ENCODE measurements at regions not wholly inside any gene's neighbourhood (a gene's known extent, or its start where the extent isn't known, plus 50 kb on each side); places are given as distances from the start of the nearest gene placed in this dataset.

DNA sequence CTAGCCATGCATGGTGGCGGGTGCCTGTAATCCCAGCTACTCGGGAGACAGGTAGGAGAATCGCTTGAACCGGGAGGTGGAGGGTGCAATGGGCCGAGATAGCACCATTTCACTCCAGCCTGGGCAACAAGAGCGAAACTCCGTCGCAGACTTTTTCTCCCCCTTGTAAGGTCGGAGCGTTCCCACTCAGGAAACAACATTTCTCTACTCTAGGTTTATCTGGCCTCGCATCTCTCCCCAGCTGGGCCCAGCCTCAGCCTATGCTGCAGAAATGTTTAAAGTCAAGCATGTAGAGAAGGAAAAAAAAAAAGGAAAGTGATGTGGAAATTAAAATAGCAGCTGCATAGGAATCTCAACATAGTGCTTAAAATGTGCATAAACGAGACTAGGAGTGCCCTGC is 172.3 kb downstream of the TRIM27 start:
- ATAC-seq (no peak), DNase-seq (no peak)
- Histone ChIP-seq H3K4me3 (no peak overlapping the region), H3K27ac (no peak overlapping the region), H3K4me1 (no peaks in the 10 kb centered on the region), H3K36me3 (no peaks in the 10 kb centered on the region), H3K27me3 (ENCODE audit: low read depth) (peaks cover 78% of the 10 kb centered on the region), H3K9me3 (peaks cover 17% of the 10 kb centered on the region)
- TF ChIP-seq, protein P1, sequence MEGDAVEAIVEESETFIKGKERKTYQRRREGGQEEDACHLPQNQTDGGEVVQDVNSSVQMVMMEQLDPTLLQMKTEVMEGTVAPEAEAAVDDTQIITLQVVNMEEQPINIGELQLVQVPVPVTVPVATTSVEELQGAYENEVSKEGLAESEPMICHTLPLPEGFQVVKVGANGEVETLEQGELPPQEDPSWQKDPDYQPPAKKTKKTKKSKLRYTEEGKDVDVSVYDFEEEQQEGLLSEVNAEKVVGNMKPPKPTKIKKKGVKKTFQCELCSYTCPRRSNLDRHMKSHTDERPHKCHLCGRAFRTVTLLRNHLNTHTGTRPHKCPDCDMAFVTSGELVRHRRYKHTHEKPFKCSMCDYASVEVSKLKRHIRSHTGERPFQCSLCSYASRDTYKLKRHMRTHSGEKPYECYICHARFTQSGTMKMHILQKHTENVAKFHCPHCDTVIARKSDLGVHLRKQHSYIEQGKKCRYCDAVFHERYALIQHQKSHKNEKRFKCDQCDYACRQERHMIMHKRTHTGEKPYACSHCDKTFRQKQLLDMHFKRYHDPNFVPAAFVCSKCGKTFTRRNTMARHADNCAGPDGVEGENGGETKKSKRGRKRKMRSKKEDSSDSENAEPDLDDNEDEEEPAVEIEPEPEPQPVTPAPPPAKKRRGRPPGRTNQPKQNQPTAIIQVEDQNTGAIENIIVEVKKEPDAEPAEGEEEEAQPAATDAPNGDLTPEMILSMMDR (IDR thresholded peaks at IDR 0.05), result no peak
- intact Hi-C loops (cut with DNase I), result no loop called here

DNA sequence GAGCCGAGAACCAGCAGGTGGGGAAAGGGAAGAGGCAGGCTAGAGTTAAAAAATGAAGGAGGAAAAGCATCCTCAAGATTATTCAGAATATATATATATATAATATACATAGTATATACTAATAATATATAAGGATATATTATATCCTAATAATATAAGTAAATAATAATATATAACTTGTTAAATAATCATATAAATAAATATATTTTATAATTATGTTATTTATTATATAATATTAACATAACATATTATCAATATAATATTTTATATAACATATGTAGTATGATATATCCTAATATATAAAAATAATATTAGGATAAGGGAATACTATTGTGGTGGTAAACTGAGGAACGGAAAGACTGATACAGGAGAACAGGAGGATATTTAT is 171.8 kb downstream of the TRIM27 start:
- H3K36me3 ChIP-seq, result no peaks in the 10 kb centered on the region
- ATAC-seq (no peak), DNase-seq (no peak)
- no peak overlapping the region for H3K4me3 ChIP-seq
- no peaks in the 10 kb centered on the region for H3K4me1 ChIP-seq
- intact Hi-C loops (cut with DNase I), result no loop called here
- H3K9me3 ChIP-seq, result peaks cover 17% of the 10 kb centered on the region
- TF ChIP-seq, protein P1 (IDR thresholded peaks at IDR 0.05), result no peak
- no peak overlapping the region for H3K27ac ChIP-seq
- H3K27me3 ChIP-seq (ENCODE audit: low read depth), result peaks cover 82% of the 10 kb centered on the region

DNA sequence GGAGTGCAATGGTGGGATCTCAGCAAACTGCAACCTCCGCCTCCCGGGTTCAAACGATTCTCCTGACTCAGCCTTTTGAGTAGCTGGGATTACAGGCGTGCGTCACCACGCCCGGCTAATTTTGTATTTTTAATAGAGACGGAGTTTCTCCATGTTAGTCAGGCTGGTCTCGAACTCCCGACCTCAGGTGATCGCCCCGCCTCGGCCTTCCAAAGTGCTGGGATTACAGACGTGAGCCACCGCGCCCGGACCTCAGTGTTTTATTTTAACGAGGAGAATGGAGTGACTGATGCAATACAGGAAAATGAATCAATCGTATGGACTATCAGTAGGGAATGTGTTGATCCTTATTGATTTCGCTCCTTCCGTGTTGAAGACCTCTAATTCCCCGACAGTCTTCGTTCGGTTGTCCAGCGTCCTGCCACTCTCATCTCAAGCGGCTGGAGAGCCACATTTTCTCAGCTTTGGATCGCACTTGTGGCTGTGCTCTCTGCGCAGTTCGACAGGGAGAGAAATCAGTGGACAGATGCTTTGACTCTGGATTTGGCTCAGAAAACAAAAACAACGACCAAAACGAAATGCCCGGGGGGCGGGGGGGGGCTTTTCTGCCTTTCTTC is 166.2 kb downstream of the TRIM27 start:
- ATAC-seq, result no peak
- peaks cover 70% of the 10 kb centered on the region for H3K27me3 ChIP-seq (ENCODE audit: low read depth)
- intact Hi-C loops (cut with DNase I), result no loop called here
- no peaks in the 10 kb centered on the region for H3K9me3 ChIP-seq
- TF ChIP-seq, protein P1 (IDR thresholded peaks at IDR 0.05), result no peak
- no peaks in the 10 kb centered on the region for H3K36me3 ChIP-seq
- no peak overlapping the region for H3K4me3 ChIP-seq
- no peak overlapping the region for H3K27ac ChIP-seq
- DNase-seq, result no peak
- H3K4me1 ChIP-seq, result no peaks in the 10 kb centered on the region

DNA sequence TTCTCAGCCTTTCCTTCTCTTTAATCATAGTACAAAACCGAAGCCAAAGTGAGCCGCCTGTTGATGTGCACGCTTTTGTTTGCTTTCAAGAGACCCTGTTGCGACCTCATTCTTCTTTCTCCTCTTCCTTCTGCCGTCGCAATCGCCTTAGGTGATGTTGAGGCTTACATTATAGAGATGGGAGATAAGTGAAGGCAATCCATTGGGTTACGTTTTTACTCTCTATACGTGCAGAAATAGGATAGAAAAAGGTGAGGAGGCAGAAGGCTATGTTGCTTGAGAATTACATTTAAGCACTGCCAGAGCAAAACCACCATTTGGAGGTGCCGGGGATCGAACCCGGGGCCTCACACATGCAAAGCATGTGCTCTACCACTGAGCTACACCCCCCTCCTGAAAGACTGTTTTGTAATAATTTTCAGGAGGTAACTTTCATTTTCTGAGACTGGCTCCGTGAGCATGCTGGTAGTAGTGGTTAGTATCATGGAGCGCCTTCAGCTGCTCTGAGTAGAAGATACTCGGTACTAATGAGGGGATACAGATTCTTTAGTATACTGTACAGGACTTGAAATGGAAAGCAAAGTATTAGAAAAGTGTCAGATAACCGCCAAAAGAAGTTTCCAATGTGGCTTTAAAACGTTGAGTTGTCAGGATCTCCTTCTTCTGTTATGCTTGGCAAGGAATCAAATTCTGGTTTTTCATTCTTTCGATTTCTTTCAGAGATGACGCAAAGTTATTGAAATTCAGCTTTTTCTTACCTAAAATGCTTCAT is 165.6 kb downstream of the TRIM27 start:
- H3K9me3 ChIP-seq, result no peaks in the 10 kb centered on the region
- H3K27me3 ChIP-seq (ENCODE audit: low read depth), result peaks cover 70% of the 10 kb centered on the region
- no peaks in the 10 kb centered on the region for H3K4me1 ChIP-seq
- no peak for DNase-seq
- intact Hi-C loops (cut with DNase I), result no loop called here
- ATAC-seq, result no peak
- no peak overlapping the region for H3K4me3 ChIP-seq
- TF ChIP-seq, protein P1 (IDR thresholded peaks at IDR 0.05), result no peak
- no peaks in the 10 kb centered on the region for H3K36me3 ChIP-seq
- no peak overlapping the region for H3K27ac ChIP-seq

DNA sequence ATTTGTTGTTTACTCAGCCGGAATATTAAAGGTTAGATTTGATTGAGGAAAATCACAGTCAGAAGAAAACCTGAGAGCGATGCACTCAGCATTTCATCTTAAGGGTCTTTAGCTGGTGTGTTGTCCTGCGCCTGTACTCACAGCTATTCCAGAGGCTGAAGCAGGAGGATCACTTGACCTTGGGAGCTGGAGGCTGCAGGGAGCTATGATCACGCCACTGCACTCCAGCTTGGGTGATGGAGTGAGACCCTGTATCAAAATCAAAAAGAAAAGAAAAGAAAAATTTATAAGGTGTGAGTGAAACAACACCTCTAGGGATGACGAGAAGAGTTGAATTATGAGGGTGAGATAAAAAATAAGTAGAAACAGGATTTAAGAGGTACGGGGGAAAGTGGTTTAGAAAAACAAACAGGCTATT is 165.0 kb downstream of the TRIM27 start:
- Histone ChIP-seq H3K4me3 (no peak overlapping the region), H3K27ac (no peak overlapping the region), H3K36me3 (no peaks in the 10 kb centered on the region), H3K27me3 (ENCODE audit: low read depth) (peaks cover 70% of the 10 kb centered on the region), H3K9me3 (peaks cover 2% of the 10 kb centered on the region), H3K4me1 (no peaks in the 10 kb centered on the region)
- no peak for ATAC-seq
- intact Hi-C loops (cut with DNase I), result no loop called here
- TF ChIP-seq, protein P1 (IDR thresholded peaks at IDR 0.05), result no peak
- no peak for DNase-seq

Measured in lower lobe of right lung (tissue), 2 donors.